Renal pelvis (tissue), 1 donor: ENCODE measurements at regions not wholly inside any gene's neighbourhood (a gene's known extent, or its start where the extent isn't known, plus 50 kb on each side); places are given as distances from the start of the nearest gene placed in this dataset.
"Not testable (repeated sequence)": the region's sequence is repeated elsewhere in the genome, so short reads cannot be mapped to it uniquely, and the experiment has no call there.

ENCODE experiments used
- DNase-seq: peaks from one replicate; pipeline ENCODE4 v3.0.0-alpha.2; 2013

DNA sequence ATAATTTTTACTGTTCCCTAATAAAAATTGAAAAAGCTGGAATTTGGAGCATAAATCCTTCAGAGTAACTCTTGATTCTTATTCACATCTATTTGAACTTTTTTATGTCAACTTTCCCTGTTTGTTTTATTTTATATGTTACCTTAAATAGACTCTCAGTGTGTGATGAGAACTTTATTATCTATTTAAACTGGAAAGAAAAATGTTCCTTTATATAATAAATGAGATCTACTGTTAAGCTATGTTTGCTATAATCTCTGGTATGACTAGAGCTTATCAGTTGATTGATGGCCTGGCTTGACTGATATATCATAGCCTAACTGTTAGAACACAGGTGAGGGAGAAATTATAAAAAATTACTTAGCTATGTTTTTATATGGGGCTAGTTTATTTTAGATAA is 330.6 kb upstream of the EPHA6 start:
- no peak for DNase-seq

DNA sequence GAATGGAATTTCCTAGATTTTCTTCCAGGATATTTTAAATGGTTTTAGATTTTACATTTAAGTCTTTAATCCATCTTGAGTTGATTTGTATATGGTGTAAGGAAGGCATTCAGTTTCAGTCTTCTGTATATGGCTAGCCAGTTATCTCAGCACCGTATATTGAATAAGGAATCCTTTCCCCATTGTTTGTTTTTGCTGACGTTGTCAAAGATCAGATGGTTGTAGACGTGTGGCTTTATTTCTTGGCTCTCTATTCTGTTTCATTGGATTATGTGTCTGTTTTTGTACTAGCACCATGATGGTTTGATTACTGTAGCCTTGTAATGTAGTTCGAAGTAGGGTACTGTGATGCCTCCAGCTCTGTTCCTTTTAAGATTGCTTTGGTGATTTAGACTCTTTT is 325.7 kb upstream of the EPHA6 start:
- no peak for DNase-seq

DNA sequence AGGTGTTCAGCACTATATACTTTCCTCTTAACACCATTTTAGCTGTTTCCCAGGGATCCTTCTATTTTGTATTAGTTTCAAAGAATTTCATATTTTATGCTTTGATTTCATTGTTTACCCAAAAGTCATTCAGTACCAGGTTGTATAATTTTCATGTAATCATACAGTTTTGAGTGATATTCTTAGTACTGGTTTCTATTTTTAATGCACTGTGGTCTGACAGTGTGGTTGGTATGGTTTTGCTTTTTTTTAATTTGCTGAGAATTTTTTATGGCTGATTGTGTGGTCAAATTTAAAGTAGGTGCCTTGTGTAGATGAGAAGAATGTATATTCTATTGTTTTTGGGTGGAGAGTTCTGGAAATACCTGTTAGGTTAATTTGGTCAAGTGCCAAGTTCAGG is 323.4 kb upstream of the EPHA6 start:
- no peak for DNase-seq

DNA sequence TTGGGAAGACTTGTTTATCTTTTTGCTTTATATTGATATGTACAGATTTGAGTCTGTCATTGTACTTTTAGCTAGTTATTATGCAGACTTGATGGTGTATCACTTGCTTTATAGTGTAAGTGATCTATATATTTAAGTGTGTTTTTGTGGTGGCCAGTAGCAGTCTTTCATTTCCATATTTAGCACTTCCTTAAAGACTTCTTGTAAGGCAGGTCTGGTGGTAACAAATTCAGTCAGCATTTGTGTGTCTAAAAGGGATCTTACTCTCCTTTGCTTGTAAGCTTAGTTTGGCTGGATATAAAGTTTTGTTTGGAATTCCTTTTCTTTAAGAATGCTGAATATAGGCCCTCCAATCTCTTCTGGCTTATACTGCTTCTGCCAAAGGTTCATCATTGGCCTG is 322.5 kb upstream of the EPHA6 start:
- no peak for DNase-seq

DNA sequence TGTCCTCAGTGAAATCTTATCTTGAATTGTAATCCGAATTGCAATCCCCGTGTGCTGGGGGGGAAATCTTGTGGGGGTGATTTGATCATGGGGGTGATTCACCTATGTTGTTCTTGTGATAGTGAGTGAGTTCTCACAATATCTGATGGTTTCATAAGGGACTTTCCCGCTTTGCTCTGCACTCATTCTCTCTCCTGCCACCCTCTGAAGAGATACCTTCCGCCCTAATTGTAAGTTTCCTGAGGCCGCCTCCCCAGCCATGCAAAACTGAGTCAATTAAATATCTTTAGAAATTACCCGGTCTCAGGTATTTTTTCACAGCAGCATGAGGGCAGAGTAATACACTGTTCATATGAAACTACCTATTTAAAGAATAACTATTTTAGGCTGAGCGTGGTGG is 304.1 kb upstream of the EPHA6 start:
- no peak for DNase-seq

DNA sequence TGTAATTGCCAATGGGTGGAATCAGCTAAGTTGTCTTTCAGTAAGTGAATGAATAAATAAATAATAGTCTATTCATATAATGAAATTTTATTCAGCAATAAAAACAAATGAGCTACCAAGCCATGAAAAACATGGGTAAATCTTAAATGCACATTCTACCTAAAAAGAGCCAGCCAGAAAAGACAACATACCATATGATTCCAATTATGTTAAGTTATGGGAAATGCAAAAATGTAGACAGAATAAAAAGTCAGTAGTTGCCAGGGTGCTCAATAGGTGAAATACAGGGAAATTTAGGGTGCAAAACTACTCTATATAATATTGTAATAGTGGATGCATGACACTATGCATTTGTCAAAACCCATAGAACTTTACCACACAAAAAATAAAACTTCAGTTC is 277.2 kb upstream of the EPHA6 start:
- DNase-seq, result no peak

DNA sequence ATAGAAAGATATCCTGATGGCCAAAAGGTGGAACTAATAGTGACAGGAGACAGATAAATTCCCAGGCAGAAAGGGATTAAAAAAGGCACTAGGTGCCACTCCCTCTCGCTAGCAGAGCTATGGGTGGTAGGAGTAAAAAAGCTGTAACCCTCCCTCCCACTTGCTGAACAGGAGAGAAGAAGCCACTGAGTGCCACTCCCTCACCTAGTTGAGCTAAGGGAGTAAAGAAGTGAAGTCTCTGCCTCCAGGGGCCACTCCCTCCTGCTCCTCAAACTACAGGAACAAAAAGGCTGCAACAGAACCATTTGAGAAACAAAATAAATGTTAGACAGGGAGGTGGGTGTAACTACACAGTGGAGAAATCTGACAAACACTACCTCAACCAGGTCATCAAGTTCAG is 276.2 kb upstream of the EPHA6 start:
- no peak for DNase-seq

DNA sequence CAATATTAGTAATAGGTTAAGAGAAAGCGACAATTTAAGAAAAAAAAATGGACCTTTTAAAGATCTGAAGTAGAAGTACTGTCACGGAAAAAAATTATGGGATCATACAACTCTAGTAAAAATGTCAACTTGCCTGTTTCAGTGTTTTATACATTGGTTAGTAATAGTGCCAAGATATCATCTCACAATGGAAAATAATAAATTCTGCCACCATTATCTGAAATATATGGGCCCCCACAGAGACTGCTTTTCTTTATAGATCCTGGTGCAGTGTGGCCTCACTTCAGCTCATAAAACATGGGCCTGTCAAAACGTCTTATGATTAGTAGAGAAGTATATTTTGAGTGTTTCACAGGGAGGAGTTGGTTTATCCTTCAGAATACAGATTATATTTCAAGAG is 266.3 kb upstream of the EPHA6 start:
- DNase-seq, result no peak

DNA sequence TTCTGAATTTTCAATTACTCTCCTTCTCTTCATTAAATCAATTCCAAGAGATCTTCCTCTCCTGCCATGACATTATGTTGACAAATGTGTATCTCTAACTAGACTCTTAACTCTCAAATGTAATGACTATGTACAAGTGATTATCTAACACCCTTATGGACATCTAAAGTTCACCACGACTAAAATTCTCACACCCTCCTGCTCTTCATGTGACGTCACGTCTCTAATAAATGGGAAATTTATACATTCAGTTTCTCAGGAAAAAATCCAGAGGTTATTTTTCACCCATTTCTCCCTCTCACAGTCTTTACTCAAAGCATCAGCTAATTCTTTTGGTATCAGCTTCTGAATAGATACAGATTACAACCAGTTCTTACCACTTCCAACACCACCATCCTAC is 237.5 kb upstream of the EPHA6 start:
- DNase-seq, result no peak

DNA sequence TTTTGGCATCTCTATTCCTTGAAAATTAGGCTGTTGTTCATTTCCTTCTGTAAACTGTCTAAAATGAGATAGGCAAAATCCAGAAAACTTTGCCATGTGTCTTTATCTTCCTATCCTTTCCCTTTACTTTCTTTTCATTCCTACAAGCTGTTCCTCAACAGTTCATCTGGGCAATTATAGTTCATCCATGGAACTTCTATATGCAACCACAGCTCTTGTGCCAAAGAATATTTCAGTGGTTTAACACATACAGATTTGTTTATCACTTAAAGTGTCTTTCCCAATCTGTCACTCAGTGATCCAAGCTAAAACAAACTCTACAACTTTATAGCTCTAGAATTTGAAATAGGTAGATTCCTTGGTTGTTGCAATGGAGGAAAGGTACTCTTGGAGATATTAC is 230.3 kb upstream of the EPHA6 start:
- DNase-seq, result no peak

DNA sequence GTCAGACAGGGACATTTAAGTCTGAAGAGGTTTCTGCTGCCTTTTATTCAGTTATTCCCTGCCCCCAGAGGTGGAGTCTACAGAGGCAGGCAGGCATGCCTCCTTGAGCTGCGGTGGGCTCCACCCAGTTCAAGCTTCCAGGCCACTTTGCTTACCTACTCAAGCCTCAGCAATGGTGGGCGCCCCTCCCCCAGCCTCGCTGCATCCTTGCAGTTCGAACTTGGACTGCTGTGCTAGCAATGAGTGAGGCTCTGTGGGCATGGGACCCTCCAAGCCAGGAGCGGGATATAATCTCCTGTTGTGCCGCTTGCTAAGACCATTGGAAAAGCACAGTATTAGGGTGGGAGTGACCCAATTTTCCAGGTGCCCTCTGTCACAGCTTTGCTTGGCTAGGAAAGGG is 207.5 kb upstream of the EPHA6 start:
- not testable (repeated sequence) for DNase-seq

DNA sequence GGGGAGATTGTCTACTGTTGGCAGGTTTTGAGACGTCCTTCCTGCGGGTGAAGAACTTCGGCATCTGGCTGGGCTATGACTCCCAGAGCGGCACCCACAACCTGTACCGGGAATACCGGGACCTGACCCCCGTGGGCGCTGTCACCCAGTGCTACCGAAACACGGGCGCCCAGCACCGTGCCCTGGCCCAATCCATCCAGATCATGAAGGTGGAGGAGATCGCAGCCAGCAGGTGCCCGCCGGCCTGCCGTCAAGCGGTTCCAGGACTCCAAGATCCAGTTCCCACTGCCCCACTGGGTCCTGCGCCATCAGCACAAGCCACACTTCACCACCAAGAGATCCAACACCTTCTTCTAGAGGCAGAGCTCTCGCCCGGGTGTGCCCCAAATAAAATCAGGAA is 194.9 kb upstream of the EPHA6 start:
- DNase-seq, result no peak

DNA sequence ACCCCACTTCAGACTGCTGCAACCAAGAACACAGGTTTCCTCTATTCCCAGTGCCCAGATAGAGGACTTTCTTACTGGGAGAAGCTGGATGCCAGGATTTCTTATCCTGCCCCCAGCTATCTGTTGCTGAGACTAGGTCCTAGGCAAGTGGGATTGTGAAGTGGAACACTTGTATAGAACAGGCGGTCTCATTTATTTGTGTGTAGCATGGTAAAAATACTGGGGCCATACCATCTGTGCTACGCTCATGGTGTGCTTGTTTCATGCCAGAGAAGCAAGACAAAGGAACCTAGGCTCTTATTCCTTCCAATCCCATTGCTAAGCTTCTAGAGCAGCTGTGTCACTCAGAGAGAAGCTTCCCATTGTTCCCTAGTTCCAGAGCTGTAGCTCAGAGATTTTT is 191.5 kb upstream of the EPHA6 start:
- no peak for DNase-seq

DNA sequence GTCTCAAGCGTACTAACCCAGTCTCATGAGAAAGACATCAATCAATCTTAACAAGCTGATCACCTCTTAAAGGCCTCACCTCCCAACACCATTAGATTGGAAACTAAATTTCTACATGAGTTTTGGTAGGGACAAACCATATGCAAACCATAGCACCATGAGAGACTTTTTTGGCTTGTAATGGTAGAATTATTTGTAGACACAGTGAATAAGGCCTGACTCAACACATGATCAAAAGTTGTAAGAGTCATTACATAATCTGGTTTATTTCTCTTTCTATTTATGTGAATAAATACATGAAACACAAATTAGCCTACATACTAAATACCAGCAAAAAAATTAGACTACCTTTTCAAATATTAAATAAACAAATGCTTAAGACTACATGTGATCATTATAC is 183.3 kb upstream of the EPHA6 start:
- DNase-seq, result no peak

DNA sequence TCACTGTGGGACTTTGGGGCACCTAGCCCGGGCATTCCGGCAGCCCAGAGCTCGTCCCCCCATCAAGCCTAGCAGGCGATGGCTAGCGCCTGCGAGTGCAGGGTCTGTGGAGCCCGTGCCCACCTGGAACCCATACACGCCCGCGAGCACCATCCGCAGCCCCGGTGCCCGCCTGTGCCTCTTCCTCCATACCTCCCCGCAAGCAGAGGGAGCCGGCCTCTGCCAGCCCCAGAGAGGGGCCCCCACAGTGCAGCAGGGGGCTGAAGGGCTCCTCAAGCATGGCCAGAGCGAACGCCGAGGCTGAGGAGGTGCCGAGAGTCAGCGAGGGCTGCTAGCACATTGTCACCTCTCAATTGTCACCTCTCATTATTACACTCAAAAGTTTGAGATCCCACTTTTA is 167.8 kb upstream of the EPHA6 start:
- DNase-seq, result no peak

DNA sequence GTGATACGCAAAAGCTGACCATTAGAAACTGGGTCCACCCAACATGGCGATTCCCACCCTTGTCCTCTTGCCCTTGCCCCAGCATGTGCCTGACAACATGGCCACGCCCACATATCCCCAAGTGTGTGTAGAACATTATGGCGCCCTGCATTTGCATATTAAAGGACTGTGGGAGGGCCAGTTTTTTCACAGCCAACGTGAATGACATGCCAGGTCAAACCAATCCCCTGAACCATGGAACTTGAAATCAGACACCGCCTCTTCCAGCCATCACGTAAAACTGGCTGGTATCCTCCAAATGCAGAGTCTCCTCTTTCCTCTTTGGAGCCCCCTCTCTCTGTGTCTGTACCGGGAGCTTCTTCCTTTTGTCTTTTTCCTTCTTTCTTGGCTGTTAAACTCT is 156.7 kb upstream of the EPHA6 start:
- no peak for DNase-seq

DNA sequence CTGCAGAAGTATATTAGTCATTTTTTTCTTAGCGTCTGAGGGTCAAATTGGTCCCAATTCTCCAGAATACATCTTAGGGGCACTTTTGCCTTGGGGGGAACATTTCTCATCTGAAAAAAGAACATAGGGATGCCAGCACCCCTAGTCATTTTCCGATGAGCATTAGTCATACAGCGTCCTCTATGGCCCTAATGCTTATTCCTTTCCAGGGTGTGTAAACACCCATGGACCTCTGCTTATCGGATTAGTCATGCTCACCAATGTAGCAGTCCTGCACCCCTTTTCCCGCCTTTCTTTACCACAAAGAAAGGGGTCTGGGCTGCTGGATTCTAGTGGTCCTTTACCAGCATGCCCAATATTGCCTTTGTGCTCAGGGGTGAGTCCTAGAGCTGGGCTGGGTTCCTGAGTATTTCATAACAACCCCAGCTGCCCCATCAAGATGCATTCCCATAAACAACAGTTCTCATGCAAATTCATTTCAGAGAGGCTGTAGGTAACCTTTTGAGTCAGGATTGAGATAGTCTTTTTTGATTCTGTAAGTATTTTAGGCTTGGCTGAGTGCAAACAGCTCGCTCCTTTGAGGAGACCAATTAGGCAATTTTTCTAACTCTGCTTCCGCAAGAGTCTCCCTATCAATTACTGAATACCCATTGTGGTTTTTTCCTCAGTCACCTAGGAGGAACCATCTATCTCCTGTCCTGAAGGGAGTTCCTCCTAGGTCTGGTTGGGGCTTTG is 142.4 kb upstream of the EPHA6 start:
- not testable (repeated sequence) for DNase-seq

DNA sequence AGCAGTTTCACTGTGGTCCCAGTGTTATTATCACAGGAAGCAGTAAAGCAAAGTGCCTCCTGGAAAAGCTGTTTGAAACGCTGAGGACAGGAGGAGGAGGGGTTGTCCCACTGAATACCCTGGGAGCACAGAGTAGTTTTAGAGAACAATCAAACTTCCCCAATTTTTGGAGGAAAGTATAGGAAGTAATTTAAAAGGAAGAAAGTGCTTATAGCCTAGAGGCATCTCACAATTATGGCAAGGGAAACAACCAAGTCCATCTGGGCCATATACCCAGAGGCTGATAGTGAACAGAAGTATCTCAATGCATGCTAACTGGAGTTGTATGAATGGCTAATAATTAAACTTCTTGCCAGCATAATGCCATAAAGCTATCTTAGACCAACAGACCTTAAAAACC is 137.2 kb upstream of the EPHA6 start:
- no peak for DNase-seq

DNA sequence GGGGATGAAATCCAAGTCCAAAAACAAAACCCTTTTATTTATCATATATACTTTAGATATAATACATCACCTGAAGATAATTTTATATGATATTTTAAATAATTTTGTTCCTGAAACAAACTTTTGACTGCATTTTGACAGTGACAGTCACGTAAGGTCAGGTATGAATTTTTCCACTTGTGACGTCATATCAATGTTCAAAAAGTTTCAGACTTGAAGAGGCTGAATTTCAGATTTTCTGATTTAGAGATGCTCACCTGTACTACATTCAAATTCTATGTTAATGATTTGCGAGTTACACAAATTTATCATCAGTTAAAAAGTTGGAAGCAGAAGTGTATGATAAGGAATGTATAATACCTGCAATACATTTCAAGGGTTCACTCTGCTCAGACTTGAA is 136.1 kb upstream of the EPHA6 start:
- no peak for DNase-seq

DNA sequence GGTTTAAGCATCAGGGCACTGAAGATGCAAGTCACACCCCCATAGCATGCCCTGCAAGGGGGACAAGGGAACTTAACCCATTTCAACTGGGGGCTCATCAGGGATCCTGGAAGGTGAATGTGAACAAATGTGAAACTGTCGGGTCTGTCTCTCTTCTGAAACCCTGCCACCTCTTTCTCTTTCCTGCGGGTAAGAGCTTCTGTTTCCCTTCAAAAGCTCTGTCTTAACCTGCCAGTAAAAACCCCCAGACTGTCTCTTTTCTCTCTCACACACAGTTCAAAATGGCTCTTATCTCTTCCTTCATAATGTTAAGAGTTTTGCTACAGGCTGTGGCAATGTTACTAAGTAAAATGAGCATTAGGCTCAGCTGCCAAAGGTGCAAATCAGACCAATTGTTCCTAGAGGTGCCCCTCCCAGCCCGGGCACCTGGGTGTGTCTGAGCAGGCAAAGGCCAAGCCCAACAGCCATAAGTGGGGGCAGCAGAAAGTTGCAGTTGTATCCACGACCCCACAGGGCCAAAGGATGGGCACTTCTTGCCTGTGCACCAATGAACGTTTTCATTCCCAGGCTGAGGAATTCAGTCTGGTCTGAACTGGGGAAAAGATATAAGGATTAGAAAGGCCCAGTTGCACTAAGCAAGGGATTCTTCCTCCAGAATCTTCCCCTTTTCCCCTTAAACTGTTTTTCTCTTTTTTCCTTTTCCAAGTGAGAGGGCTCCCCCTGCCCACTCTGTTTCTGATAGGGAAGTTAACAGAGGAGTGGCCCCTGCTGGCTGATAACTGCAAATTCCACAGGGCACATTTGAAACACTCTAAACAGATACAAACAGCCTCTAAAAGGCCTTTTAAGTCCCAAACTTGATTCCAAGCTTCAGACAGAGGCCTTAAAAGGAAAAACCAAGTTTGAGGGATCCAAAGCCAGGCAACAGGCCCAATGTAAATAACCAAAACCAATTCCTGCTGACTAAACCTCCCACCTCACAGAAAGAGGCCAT is 113.8 kb upstream of the EPHA6 start:
- no peak for DNase-seq

DNA sequence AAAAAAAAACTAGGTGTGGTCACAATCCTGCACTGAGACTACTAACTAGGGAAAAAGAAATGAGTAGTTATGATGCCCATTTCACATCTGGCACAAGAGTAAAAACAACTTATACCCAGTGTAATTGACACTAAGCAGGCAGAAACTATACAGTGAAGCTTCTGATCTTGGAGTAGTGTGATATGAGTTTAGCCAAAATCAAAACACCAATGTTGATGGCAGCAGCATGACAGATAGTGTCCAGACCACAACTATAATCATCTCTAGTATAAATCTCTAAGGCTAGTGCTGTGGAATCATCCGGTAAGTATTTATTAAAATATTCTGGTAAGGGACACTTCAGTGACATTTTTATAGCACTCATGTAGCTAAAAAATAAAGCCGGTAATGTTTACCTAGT is 108.5 kb upstream of the EPHA6 start:
- no peak for DNase-seq

DNA sequence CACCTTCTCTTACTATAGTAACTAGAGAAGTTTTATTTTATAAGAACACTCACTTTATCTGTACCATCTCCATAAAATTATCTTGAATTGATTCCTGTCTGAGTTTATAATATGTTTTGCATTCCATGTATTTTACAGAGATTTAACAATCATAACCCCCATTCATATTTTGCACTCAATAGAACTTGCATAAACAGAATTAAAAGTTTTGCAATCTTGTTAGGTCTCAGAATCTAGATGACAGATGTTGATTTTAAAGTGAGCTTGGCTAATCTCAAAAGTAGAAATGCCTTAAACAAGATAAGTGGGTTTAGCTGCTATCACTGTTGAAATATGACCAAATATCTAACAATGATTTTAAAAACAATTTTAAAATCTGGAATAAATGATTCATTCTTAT is 107.9 kb upstream of the EPHA6 start:
- DNase-seq, result no peak

DNA sequence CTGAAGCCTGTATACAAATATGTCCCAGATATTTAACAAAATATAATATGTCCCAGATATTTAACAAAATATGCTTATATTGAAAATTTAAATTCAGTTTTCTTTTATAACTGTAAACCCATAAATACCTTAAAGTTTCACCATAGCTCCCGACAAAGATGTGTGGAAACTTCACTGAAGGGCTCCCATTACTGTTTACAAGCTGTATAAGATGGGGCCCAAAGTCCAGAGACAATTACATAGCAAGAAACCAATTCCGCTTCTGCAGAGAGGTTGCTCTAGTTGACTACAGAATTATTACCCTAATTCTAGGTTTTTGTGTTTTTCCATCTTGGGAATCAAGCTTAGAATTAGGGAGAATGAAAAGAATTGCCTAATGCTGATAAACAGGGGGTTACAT is 102.6 kb upstream of the EPHA6 start:
- no peak for DNase-seq

DNA sequence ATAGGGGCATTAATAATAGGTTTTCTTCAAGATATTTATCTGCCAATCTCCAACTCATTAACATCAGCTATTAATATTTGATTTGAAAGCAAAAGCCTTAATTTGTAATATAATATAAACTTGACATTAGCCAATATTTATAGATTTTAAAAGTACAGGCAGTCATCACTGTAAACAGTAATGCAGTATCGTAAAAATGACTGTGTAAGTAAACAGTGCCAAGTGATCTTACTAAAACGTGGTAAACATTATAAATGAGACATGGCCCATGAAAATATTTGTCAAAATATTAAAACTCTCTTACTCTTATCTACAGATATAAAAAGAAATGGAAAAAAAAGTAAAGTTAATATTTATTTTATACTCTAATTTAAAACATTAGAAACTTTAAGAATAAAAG is 101.6 kb upstream of the EPHA6 start:
- DNase-seq, result no peak
